Right lobe of liver (tissue), 4 donors: ENCODE measurements at regions not wholly inside any gene's neighbourhood (a gene's known extent, or its start where the extent isn't known, plus 50 kb on each side); places are given as distances from the start of the nearest gene placed in this dataset.

Experiments
- POLR2A ChIP-seq: fragments of 450-650 bp; IDR thresholded peaks from one replicate; pipeline ENCODE4 v1.6.1; 2017; ENCODE audit warnings: antibody characterized with exemption, mild to moderate bottlenecking
- TF ChIP-seq, protein P1 (sequence below), 4 donors: fragments of 200-600 bp in 3 of 4; fragments of 450-650 bp in 1 of 4; IDR thresholded peaks; one replicate each; pipeline versions ENCODE4 v1.5.1 to v1.8.0; 2016 to 2022; ENCODE audit warnings: antibody characterized with exemption in 4 of 4, mild to moderate bottlenecking in 2 of 4
- donor health status: DM: no; HTN: no; CAD: no.
- donor health status: DM: no; HTN: no; CAD: no.
- donor health status: DM: no; HTN: yes; CAD: no.

DNA sequence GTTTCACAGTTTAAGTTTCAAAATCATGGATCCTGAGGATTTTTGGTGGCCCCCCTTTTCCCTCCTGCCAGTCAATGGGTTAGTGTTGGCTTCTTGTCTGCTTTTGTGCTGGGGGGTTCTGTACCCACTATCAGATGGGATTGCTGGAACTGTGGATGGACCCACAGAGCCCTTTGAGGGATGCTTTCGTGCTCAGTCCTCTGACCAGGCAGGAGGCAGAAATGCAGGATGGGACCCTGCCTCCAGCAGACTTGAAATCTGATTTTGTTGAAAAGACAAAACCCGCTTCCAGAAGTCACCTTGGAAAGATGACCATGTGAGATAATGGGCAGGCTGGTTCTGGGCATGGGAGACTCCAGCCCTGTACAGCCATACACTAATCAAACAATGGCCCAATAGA lies 408.9 kb downstream of the ZNF536 start:
- no peak for TF ChIP-seq POLR2A
- TF ChIP-seq, protein P1, sequence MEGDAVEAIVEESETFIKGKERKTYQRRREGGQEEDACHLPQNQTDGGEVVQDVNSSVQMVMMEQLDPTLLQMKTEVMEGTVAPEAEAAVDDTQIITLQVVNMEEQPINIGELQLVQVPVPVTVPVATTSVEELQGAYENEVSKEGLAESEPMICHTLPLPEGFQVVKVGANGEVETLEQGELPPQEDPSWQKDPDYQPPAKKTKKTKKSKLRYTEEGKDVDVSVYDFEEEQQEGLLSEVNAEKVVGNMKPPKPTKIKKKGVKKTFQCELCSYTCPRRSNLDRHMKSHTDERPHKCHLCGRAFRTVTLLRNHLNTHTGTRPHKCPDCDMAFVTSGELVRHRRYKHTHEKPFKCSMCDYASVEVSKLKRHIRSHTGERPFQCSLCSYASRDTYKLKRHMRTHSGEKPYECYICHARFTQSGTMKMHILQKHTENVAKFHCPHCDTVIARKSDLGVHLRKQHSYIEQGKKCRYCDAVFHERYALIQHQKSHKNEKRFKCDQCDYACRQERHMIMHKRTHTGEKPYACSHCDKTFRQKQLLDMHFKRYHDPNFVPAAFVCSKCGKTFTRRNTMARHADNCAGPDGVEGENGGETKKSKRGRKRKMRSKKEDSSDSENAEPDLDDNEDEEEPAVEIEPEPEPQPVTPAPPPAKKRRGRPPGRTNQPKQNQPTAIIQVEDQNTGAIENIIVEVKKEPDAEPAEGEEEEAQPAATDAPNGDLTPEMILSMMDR (IDR thresholded peaks at IDR 0.05), result no peak
